Karpas-422 (cell line): ENCODE measurements at regions not wholly inside any gene's neighbourhood (a gene's known extent, or its start where the extent isn't known, plus 50 kb on each side); places are given as distances from the start of the nearest gene placed in this dataset.
A peak's percentile ranks its signal among the peaks of the same experiment; 100 is the strongest.

Experiments used
- DNase-seq: peaks from one replicate; pipeline ENCODE4 v3.0.0-alpha.2; 2015
- H2AFZ ChIP-seq: fragments of 200-600 bp; sonication (generic); 2 replicates; pipeline ENCODE4 v1.6.1; 2014; ENCODE audit warnings: antibody characterized with exemption, low read length, mixed read lengths
- H3K27ac ChIP-seq: fragments of 200-600 bp; sonication (generic); 2 replicates; pipeline ENCODE4 v1.5.1; 2014; ENCODE audit warnings: mild to moderate bottlenecking, low read length, moderate library complexity
- H3K27me3 ChIP-seq: fragments of 200-600 bp; sonication (generic); 2 replicates; pipeline ENCODE4 v1.6.1; 2014; ENCODE audit warnings: low read length, mixed read lengths
- H3K36me3 ChIP-seq: fragments of 200-600 bp; sonication (generic); 2 replicates; pipeline ENCODE4 v1.6.1; 2014; ENCODE audit warnings: low read length, mixed read lengths; ENCODE audit not compliant: insufficient read depth
- H3K4me1 ChIP-seq: fragments of 200-600 bp; sonication (generic); 2 replicates; pipeline ENCODE4 v1.6.1; 2014; ENCODE audit warnings: mild to moderate bottlenecking, low read length, mixed read lengths
- H3K4me2 ChIP-seq: fragments of 200-600 bp; sonication (generic); 2 replicates; pipeline ENCODE4 v1.6.1; 2014; ENCODE audit warnings: low read length, low read depth, mild to moderate bottlenecking; ENCODE audit not compliant: poor library complexity, severe bottlenecking
- H3K4me3 ChIP-seq: fragments of 200-600 bp; sonication (generic); 2 replicates; pipeline ENCODE4 v1.5.1; 2014; ENCODE audit warnings: mild to moderate bottlenecking, antibody characterized with exemption, low read length, mixed read lengths
- H3K79me2 ChIP-seq: fragments of 200-600 bp; sonication (generic); 2 replicates; pipeline ENCODE4 v1.6.1; 2014; ENCODE audit warnings: mild to moderate bottlenecking, low read length, mixed read lengths
- H3K9ac ChIP-seq: fragments of 200-600 bp; sonication (generic); 2 replicates; pipeline ENCODE4 v1.6.0; 2014; ENCODE audit warnings: low read length
- H3K9me2 ChIP-seq: fragments of 200-600 bp; sonication (generic), shearing (Covaris generic); replicated peaks from 2 replicates; pipeline ENCODE4 v1.6.0; 2014; ENCODE audit warnings: mild to moderate bottlenecking, low read length, moderate library complexity; ENCODE audit not compliant: insufficient read depth
- H3K9me3 ChIP-seq: fragments of 300-700, 200-600 bp; sonication (generic); 2 replicates; pipeline ENCODE4 v1.6.1; 2014; ENCODE audit warnings: low read length, mixed read lengths
- H4K20me1 ChIP-seq: fragments of 200-600 bp; sonication (generic); 2 replicates; pipeline ENCODE4 v1.6.1; 2014; ENCODE audit warnings: mild to moderate bottlenecking, antibody characterized with exemption, low read length, low read depth; ENCODE audit not compliant: insufficient read depth

- Histone ChIP-seq H3K9ac (no peak overlapping the region), H3K4me3 (no peak overlapping the region), H3K4me1 (peaks cover 3% of the 10 kb centered on the region), H3K27ac (no peak overlapping the region), H3K79me2 (no peaks in the 10 kb centered on the region), H3K4me2 (no peak overlapping the region), H4K20me1 (no peaks in the 10 kb centered on the region), H3K9me3 (no peaks in the 10 kb centered on the region), H3K36me3 (no peaks in the 10 kb centered on the region), H3K9me2 (no peaks in the 10 kb centered on the region; the same call in 1 of the 2 replicates), H2AFZ (no peak overlapping the region), H3K27me3 (no peaks in the 10 kb centered on the region)
- no peak for DNase-seq
These were observed 120.7 kb upstream of the CTBP2 start for GRCh38 chr10:125281091-125281490.

DNA sequence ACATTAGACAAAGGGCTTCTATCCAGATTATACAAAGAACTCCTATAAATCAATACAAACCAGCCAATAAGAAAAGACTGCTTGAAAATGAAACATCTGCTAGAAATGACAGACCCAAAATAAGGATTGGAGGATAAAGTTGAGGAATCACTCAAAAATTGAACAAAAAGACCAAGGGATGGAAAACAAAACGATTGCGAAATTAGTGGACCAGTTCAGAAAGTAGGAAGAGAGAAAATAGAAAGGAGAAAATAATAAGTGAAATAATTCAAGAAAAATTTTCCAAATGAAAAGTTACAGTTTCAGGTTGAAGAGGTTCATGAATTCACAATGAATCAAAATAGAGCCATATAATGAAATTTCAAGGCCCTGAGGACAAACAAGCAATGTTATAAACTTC lies 115.8 kb upstream of the CTBP2 start:
- Histone ChIP-seq H3K4me3 (no peak overlapping the region), H3K9me2 (no peaks in the 10 kb centered on the region), H3K27me3 (no peaks in the 10 kb centered on the region), H3K36me3 (no peaks in the 10 kb centered on the region), H3K9ac (no peak overlapping the region), H3K9me3 (no peaks in the 10 kb centered on the region), H3K4me1 (no peaks in the 10 kb centered on the region), H2AFZ (no peak overlapping the region), H3K79me2 (no peaks in the 10 kb centered on the region), H4K20me1 (no peaks in the 10 kb centered on the region), H3K4me2 (no peak overlapping the region), H3K27ac (no peak overlapping the region)
- DNase-seq = no peak

GRCh38 chr10:125274961-125275360 lies 114.6 kb upstream of the CTBP2 start:
- Histone ChIP-seq H3K79me2 (no peaks in the 10 kb centered on the region), H3K36me3 (no peaks in the 10 kb centered on the region), H3K4me1 (no peaks in the 10 kb centered on the region), H3K9me3 (no peaks in the 10 kb centered on the region), H3K9me2 (no peaks in the 10 kb centered on the region), H2AFZ (no peak overlapping the region), H3K4me2 (no peak overlapping the region), H3K9ac (no peak overlapping the region), H3K27ac (no peak overlapping the region), H4K20me1 (no peaks in the 10 kb centered on the region), H3K4me3 (no peak overlapping the region), H3K27me3 (no peaks in the 10 kb centered on the region)
- DNase-seq = no peak

- Histone ChIP-seq H3K4me2 (no peak overlapping the region), H2AFZ (no peak overlapping the region), H3K79me2 (no peaks in the 10 kb centered on the region), H3K9ac (no peak overlapping the region), H3K9me3 (no peaks in the 10 kb centered on the region), H3K36me3 (no peaks in the 10 kb centered on the region), H4K20me1 (no peaks in the 10 kb centered on the region), H3K27ac (no peak overlapping the region), H3K27me3 (no peaks in the 10 kb centered on the region), H3K4me3 (no peak overlapping the region), H3K9me2 (no peaks in the 10 kb centered on the region), H3K4me1 (no peaks in the 10 kb centered on the region)
- DNase-seq = no peak
These were observed 112.7 kb upstream of the CTBP2 start for GRCh38 chr10:125273023-125273422.

DNA sequence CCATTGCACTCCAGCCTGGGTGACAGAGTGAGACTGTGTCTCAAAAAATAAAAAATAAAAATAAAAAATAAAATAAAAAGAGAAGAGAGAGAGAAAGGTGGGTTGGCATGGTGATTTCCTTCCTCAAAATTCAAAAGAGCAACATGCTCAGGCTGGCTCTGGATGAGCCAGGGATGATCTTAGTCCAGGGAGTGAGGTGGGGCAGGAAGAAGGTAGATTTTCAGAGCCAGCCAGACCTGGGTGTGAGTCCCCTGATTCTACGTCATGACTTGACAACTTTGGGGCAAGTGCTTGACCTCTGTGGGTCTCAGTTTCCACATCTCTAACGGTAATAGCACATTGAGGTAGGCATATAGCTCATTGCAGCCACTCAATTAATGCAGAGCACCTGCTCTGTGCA lies 109.4 kb upstream of the CTBP2 start:
- H3K36me3 ChIP-seq = no peaks in the 10 kb centered on the region
- no peak overlapping the region for H3K27ac ChIP-seq
- H3K9me2 ChIP-seq = no peaks in the 10 kb centered on the region
- no peak overlapping the region for H2AFZ ChIP-seq
- H4K20me1 ChIP-seq = no peaks in the 10 kb centered on the region
- no peaks in the 10 kb centered on the region for H3K9me3 ChIP-seq
- no peak overlapping the region for H3K9ac ChIP-seq
- no peak overlapping the region for H3K4me2 ChIP-seq
- no peak for DNase-seq
- H3K27me3 ChIP-seq = no peaks in the 10 kb centered on the region
- no peaks in the 10 kb centered on the region for H3K79me2 ChIP-seq
- H3K4me3 ChIP-seq = no peak overlapping the region
- no peaks in the 10 kb centered on the region for H3K4me1 ChIP-seq

DNA sequence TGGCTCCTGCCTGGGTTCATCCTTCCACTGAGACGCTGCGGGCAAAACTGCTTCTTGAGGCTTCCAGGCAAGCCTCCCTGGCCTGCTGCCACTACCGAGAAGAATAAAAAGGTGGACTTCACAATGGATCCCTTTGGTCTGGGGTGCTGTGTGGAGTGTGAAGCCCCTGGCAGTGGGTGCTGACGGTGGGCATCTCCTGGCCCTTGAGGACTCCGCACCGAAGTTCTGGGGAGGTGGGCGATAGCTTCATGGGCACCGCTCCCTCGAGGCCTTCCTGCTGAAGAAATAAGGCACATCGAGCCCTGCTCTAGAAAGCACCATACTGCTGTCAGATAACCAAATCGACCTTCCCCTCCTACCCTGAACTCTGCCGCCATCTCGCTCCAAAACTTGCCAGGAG lies 106.6 kb upstream of the CTBP2 start:
- Histone ChIP-seq H2AFZ (no peak overlapping the region), H3K4me2 (no peak overlapping the region), H3K9me3 (no peaks in the 10 kb centered on the region), H3K4me3 (no peak overlapping the region), H3K27me3 (no peaks in the 10 kb centered on the region), H3K79me2 (no peaks in the 10 kb centered on the region), H4K20me1 (no peaks in the 10 kb centered on the region), H3K27ac (no peak overlapping the region), H3K36me3 (no peaks in the 10 kb centered on the region), H3K9ac (no peak overlapping the region), H3K9me2 (no peaks in the 10 kb centered on the region), H3K4me1 (no peaks in the 10 kb centered on the region)
- DNase-seq = no peak

GRCh38 chr10:125266541-125266940 lies 106.2 kb upstream of the CTBP2 start:
- H4K20me1 ChIP-seq = no peaks in the 10 kb centered on the region
- H3K36me3 ChIP-seq = no peaks in the 10 kb centered on the region
- DNase-seq = no peak
- no peaks in the 10 kb centered on the region for H3K27me3 ChIP-seq
- no peaks in the 10 kb centered on the region for H3K9me3 ChIP-seq
- H2AFZ ChIP-seq = no peak overlapping the region
- H3K27ac ChIP-seq = no peak overlapping the region
- H3K9ac ChIP-seq = no peak overlapping the region
- no peaks in the 10 kb centered on the region for H3K79me2 ChIP-seq
- H3K9me2 ChIP-seq = no peaks in the 10 kb centered on the region
- H3K4me1 ChIP-seq = no peaks in the 10 kb centered on the region
- H3K4me3 ChIP-seq = no peak overlapping the region
- H3K4me2 ChIP-seq = no peak overlapping the region

GRCh38 chr10:125265579-125265955 lies 105.2 kb upstream of the CTBP2 start:
- Histone ChIP-seq H3K9me3 (no peaks in the 10 kb centered on the region), H3K4me3 (no peak overlapping the region), H3K9me2 (no peaks in the 10 kb centered on the region), H3K79me2 (no peaks in the 10 kb centered on the region), H3K4me1 (no peaks in the 10 kb centered on the region), H2AFZ (no peak overlapping the region), H3K9ac (no peak overlapping the region), H4K20me1 (no peaks in the 10 kb centered on the region), H3K27me3 (no peaks in the 10 kb centered on the region), H3K27ac (no peak overlapping the region), H3K4me2 (no peak overlapping the region), H3K36me3 (no peaks in the 10 kb centered on the region)
- peak; percentile 6 for DNase-seq
